PC-3 (cell line): ENCODE measurements at regions not wholly inside any gene's neighbourhood (a gene's known extent, or its start where the extent isn't known, plus 50 kb on each side); places are given as distances from the start of the nearest gene placed in this dataset.

Experiments
- ATAC-seq: fragments of 200-7000 bp; cut with Tn5 transposase; 2 replicates; pipeline ENCODE4 v1.9.1; 2020; ENCODE audit warnings: mild to moderate bottlenecking, moderate library complexity
- BruUV-seq: library from RNA; stranded (reverse); fragments of 400-500 nt; replicated peaks from 2 replicates; lab custom pipeline; 2021; lab: Mats Ljungman, UMichigan
- CTCF ChIA-PET: fragments of 300-600 bp; sonication (Branson Sonifier 250); formaldehyde crosslinking; loops from one replicate; lab custom pipeline; 2022; ENCODE audit warnings: antibody characterized with exemption; lab: Charles Lee
- POLR2A ChIA-PET: fragments of 300-600 bp; sonication (Branson Sonifier 250); formaldehyde crosslinking; loops from one replicate; lab custom pipeline; 2022; ENCODE audit warnings: antibody characterized with exemption; ENCODE audit not compliant: unreplicated experiment; lab: Charles Lee
- DNase-seq: peaks from one replicate; pipeline ENCODE4 v3.0.0-alpha.2; 2015
- H2AFZ ChIP-seq: fragments of 300-600 bp; sonication (generic); 2 replicates; pipeline ENCODE4 v1.6.0; 2016; ENCODE audit warnings: antibody characterized with exemption, low read length
- H3F3A ChIP-seq: fragments of 300-600 bp; sonication (generic); one replicate; pipeline ENCODE4 v1.6.0; 2017; ENCODE audit warnings: antibody characterized with exemption, low read length, control low read depth, mild to moderate bottlenecking; ENCODE audit not compliant: unreplicated experiment
- H3K27ac ChIP-seq: fragments of 300-600 bp; sonication (generic); 2 replicates; pipeline ENCODE4 v1.5.1; 2016; ENCODE audit warnings: mild to moderate bottlenecking, low read length
- H3K27me3 ChIP-seq: fragments of 300-600 bp; sonication (generic); 2 replicates; pipeline ENCODE4 v1.6.1; 2016; ENCODE audit warnings: low read length, mixed read lengths
- H3K36me3 ChIP-seq: fragments of 300-600 bp; sonication (generic); 2 replicates; pipeline ENCODE4 v1.6.1; 2016; ENCODE audit warnings: low read depth, mixed run types, low read length, mixed read lengths
- H3K4me1 ChIP-seq: fragments of 300-600 bp; sonication (generic); 2 replicates; pipeline ENCODE4 v1.5.1; 2016; ENCODE audit warnings: low read length; ENCODE audit not compliant: insufficient read depth
- H3K4me2 ChIP-seq: fragments of 300-600 bp; sonication (generic); 2 replicates; pipeline ENCODE4 v1.6.0; 2016; ENCODE audit warnings: low read length
- H3K4me3 ChIP-seq: fragments of 300-600 bp; sonication (generic); 2 replicates; pipeline ENCODE4 v1.5.1; 2016; ENCODE audit warnings: mild to moderate bottlenecking, low read length, mixed read lengths
- H3K79me2 ChIP-seq: fragments of 300-600 bp; sonication (generic); 2 replicates; pipeline ENCODE4 v1.6.1; 2017; ENCODE audit warnings: low read length, mixed read lengths
- H3K9ac ChIP-seq: fragments of 300-600 bp; sonication (generic); 2 replicates; pipeline ENCODE4 v1.6.0; 2016; ENCODE audit warnings: mild to moderate bottlenecking, low read length
- H3K9me2 ChIP-seq: fragments of 300-600 bp; sonication (generic); replicated peaks from 2 replicates; pipeline ENCODE4 v1.6.1; 2016; ENCODE audit warnings: mixed run types, low read length, mixed read lengths
- H3K9me3 ChIP-seq: fragments of 300-600 bp; sonication (generic); 2 replicates; pipeline ENCODE4 v1.6.1; 2016; ENCODE audit warnings: low read length, mixed read lengths
- H4K20me1 ChIP-seq: fragments of 300-600 bp; sonication (generic); 2 replicates; pipeline ENCODE4 v1.6.1; 2016; ENCODE audit warnings: low read length, mixed read lengths
- EZH2 ChIP-seq: fragments of 300-600 bp; sonication (generic); IDR thresholded peaks from one replicate; pipeline ENCODE4 v1.6.1; 2017; ENCODE audit warnings: antibody characterized with exemption, mild to moderate bottlenecking, low read length; ENCODE audit not compliant: unreplicated experiment
- EZH2phosphoT487 ChIP-seq: fragments of 300-600 bp; sonication (generic); IDR thresholded peaks from 2 replicates; pipeline ENCODE4 v1.6.1; 2018; ENCODE audit warnings: mild to moderate bottlenecking, antibody characterized with exemption, low read length, borderline replicate concordance
- intact Hi-C: fragments of 100-400 bp; cut with micrococcal nuclease; formaldehyde crosslinking; loops from 2 replicates; pipeline ENCODE4 v1.9.0; 2023
- TF ChIP-seq, protein P1 (sequence below): fragments of 300-600 bp; sonication (generic); conservative IDR thresholded peaks from 2 replicates; pipeline ENCODE4 v1.5.1; 2017; ENCODE audit warnings: antibody characterized with exemption, low read depth, mild to moderate bottlenecking, low read length

DNA sequence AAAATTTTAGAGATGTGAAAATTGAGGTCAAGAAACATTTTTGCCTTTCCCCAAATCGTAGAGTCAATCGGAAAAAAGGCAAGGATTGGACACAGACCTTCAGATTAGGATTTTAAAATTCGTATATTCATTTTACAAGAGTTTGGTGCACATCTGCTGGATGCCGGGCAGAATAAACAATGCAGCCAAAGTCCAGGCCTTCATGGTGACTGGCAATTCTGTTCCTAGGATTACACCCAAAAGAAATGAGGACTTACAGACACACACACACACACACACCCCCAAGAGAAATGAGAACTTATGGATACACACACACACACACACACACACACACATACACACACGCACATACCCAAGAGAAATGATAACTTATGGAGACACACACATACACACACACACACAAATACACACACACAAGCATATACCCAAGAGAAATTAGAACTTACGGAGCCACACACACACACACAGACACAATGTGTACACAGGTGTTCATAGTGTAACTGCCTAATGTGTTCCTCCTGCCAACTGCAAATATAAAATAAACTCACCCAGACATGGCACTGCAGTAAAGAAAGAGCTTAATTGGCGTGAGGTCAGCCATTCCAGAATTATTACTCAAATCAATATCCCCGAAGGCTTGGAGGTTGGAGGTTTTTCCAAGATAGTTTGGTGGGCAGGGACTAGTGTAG is 165.7 kb upstream of the STS start:
- ChIA-PET CTCF (no interaction called here), POLR2A (no interaction called here)
- no TSS peak for BruUV-seq
- H3K79me2 ChIP-seq: no peaks in the 10 kb centered on the region
- H3K9me2 ChIP-seq: no peaks in the 10 kb centered on the region
- no peaks in the 10 kb centered on the region for H3K27me3 ChIP-seq
- no peak overlapping the region for H3K4me2 ChIP-seq
- H3K4me1 ChIP-seq: no peaks in the 10 kb centered on the region
- TF ChIP-seq EZH2phosphoT487 (no peak), EZH2 (no peak)
- TF ChIP-seq, protein P1, sequence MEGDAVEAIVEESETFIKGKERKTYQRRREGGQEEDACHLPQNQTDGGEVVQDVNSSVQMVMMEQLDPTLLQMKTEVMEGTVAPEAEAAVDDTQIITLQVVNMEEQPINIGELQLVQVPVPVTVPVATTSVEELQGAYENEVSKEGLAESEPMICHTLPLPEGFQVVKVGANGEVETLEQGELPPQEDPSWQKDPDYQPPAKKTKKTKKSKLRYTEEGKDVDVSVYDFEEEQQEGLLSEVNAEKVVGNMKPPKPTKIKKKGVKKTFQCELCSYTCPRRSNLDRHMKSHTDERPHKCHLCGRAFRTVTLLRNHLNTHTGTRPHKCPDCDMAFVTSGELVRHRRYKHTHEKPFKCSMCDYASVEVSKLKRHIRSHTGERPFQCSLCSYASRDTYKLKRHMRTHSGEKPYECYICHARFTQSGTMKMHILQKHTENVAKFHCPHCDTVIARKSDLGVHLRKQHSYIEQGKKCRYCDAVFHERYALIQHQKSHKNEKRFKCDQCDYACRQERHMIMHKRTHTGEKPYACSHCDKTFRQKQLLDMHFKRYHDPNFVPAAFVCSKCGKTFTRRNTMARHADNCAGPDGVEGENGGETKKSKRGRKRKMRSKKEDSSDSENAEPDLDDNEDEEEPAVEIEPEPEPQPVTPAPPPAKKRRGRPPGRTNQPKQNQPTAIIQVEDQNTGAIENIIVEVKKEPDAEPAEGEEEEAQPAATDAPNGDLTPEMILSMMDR: no peak
- no peak overlapping the region for H3K27ac ChIP-seq
- H4K20me1 ChIP-seq: no peaks in the 10 kb centered on the region
- intact Hi-C loops: no loop called here
- no peak overlapping the region for H2AFZ ChIP-seq
- no peak overlapping the region for H3K9ac ChIP-seq
- no peaks in the 10 kb centered on the region for H3K9me3 ChIP-seq
- DNase-seq: no peak
- H3K4me3 ChIP-seq: no peak overlapping the region
- no peak for ATAC-seq
- no peaks in the 10 kb centered on the region for H3F3A ChIP-seq
- no peaks in the 10 kb centered on the region for H3K36me3 ChIP-seq

DNA sequence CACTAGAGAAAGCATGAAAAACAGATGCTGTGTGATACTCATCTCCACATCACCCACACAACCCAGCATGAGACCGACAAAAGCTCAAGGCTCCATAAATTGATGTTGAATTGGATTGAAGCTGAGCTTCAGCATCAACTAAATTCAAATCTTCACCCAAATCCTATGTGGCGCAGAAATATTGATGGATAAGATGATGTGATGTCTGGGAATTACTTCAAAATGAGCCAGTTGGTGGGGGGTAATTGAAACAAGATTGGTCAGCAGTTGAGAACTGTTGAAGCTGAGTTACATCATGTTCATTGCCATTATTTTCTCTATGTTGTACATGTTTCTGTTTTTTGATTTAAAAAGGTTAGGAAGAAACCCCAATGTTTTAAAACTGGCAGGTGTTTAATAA is 166.5 kb upstream of the STS start:
- no peak overlapping the region for H2AFZ ChIP-seq
- no TSS peak for BruUV-seq
- no peaks in the 10 kb centered on the region for H3K4me1 ChIP-seq
- no peak overlapping the region for H3K4me2 ChIP-seq
- TF ChIP-seq, protein P1: no peak
- TF ChIP-seq EZH2phosphoT487: no peak
- no peak for TF ChIP-seq EZH2
- no peaks in the 10 kb centered on the region for H3K9me3 ChIP-seq
- no peaks in the 10 kb centered on the region for H4K20me1 ChIP-seq
- H3K27ac ChIP-seq: no peak overlapping the region
- CTCF ChIA-PET: no interaction called here
- no peaks in the 10 kb centered on the region for H3F3A ChIP-seq
- H3K9me2 ChIP-seq: no peaks in the 10 kb centered on the region
- no peak overlapping the region for H3K4me3 ChIP-seq
- no peak for DNase-seq
- no peaks in the 10 kb centered on the region for H3K79me2 ChIP-seq
- no peaks in the 10 kb centered on the region for H3K27me3 ChIP-seq
- POLR2A ChIA-PET: no interaction called here
- H3K36me3 ChIP-seq: no peaks in the 10 kb centered on the region
- intact Hi-C loops: no loop called here
- no peak overlapping the region for H3K9ac ChIP-seq
- no peak for ATAC-seq

DNA sequence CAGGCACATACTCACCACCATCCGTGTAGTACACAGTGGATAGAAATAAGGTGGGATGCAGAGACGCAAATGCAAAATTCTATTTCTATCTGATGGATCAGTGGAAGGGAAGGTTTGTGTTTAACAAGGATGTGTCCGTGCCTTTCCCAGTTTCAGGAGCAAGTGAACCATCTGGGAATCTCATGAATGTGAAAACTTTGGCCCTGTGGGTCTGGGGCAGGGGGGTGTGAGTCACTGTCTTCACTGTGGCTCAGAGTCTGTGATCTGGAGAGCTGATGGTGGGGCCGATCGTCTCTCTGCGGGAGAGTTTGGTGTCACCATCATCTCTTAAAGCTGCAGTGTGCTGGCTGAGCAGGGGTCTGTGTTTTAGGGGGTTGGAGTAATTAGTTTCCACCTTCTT is 179.3 kb upstream of the STS start:
- Histone ChIP-seq H3K36me3 (no peaks in the 10 kb centered on the region), H3K79me2 (no peaks in the 10 kb centered on the region), H3K4me2 (no peak overlapping the region), H3K4me1 (no peaks in the 10 kb centered on the region), H3K9me3 (no peaks in the 10 kb centered on the region), H2AFZ (no peak overlapping the region), H3K9ac (no peak overlapping the region), H3K27ac (no peak overlapping the region), H4K20me1 (no peaks in the 10 kb centered on the region), H3K4me3 (no peak overlapping the region), H3F3A (no peaks in the 10 kb centered on the region), H3K9me2 (no peaks in the 10 kb centered on the region), H3K27me3 (no peaks in the 10 kb centered on the region)
- CTCF ChIA-PET: no interaction called here
- no peak for DNase-seq
- ATAC-seq: no peak
- TF ChIP-seq EZH2 (no peak), EZH2phosphoT487 (no peak)
- TF ChIP-seq, protein P1: no peak
- no TSS peak for BruUV-seq
- intact Hi-C loops: no loop called here
- POLR2A ChIA-PET: no interaction called here
